ENCODE measurements at regions not wholly inside any gene's neighbourhood (a gene's known extent, or its start where the extent isn't known, plus 50 kb on each side); places are given as distances from the start of the nearest gene placed in this dataset.

- TF ChIP-seq CTCF (IDR thresholded peaks at IDR 0.05) (no peak), ZFX (IDR thresholded peaks at IDR 0.05; ENCODE audit: borderline replicate concordance) (no peak)
Observed at GRCh38 chr10:93181271-93182048, 107.8 kb downstream of the CYP26A1 start.
